HG02938 (cell line): ENCODE measurements at regions not wholly inside any gene's neighbourhood (a gene's known extent, or its start where the extent isn't known, plus 50 kb on each side); places are given as distances from the start of the nearest gene placed in this dataset.
"Not testable (repeated sequence)": the region's sequence is repeated elsewhere in the genome, so short reads cannot be mapped to it uniquely, and the experiment has no call there.

Experiments used
- ATAC-seq: cut with Tn5 transposase; IDR thresholded peaks from one replicate; pipeline ENCODE4 v1.9.1; 2021; ENCODE audit warnings: mild to moderate bottlenecking, moderate library complexity; ENCODE audit not compliant: unreplicated experiment

- ATAC-seq, result no peak
Measured at GRCh38 chr2:163122257-163122656, 283.7 kb upstream of the KCNH7 start.

- peak; percentile 47 for ATAC-seq
Measured at GRCh38 chr2:163121483-163121882, 282.9 kb upstream of the KCNH7 start.

GRCh38 chr2:163119966-163120365, 281.4 kb upstream of the KCNH7 start:
- ATAC-seq, result no peak

- no peak for ATAC-seq
Measured at GRCh38 chr2:163086940-163087339, 248.4 kb upstream of the KCNH7 start.

- not testable (repeated sequence) for ATAC-seq
Measured at GRCh38 chr2:163085366-163086024, 246.9 kb upstream of the KCNH7 start.

GRCh38 chr2:163081754-163082153, 243.2 kb upstream of the KCNH7 start:
- no peak for ATAC-seq

- no peak for ATAC-seq
Measured at GRCh38 chr2:163077241-163077640, 238.7 kb upstream of the KCNH7 start.

GRCh38 chr2:163066085-163066484, 227.5 kb upstream of the KCNH7 start:
- ATAC-seq, result no peak

- ATAC-seq, result no peak
Measured at GRCh38 chr2:163062524-163062923, 224.0 kb upstream of the KCNH7 start.

GRCh38 chr2:163046615-163047014, 208.0 kb upstream of the KCNH7 start:
- no peak for ATAC-seq

GRCh38 chr2:163045830-163046229, 207.3 kb upstream of the KCNH7 start:
- ATAC-seq, result no peak

GRCh38 chr2:163044114-163044513, 205.5 kb upstream of the KCNH7 start:
- no peak for ATAC-seq

- ATAC-seq, result no peak
Measured at GRCh38 chr2:163043201-163043600, 204.6 kb upstream of the KCNH7 start.

- no peak for ATAC-seq
Measured at GRCh38 chr2:163039266-163039665, 200.7 kb upstream of the KCNH7 start.

- ATAC-seq, result no peak
Measured at GRCh38 chr2:163028807-163029206, 190.2 kb upstream of the KCNH7 start.

GRCh38 chr2:163026136-163026775, 187.7 kb upstream of the KCNH7 start:
- ATAC-seq, result not testable (repeated sequence)

- not testable (repeated sequence) for ATAC-seq
Measured at GRCh38 chr2:163016882-163017281, 178.3 kb upstream of the KCNH7 start.

- no peak for ATAC-seq
Measured at GRCh38 chr2:163011000-163011399, 172.4 kb upstream of the KCNH7 start.

- ATAC-seq, result no peak
Measured at GRCh38 chr2:163008642-163009041, 170.1 kb upstream of the KCNH7 start.

- ATAC-seq, result peak; percentile 47
Measured at GRCh38 chr2:162994718-162995117, 156.2 kb upstream of the KCNH7 start.

- ATAC-seq, result no peak
Measured at GRCh38 chr2:162992828-162993227, 154.3 kb upstream of the KCNH7 start.

- no peak for ATAC-seq
Measured at GRCh38 chr2:162989507-162989906, 150.9 kb upstream of the KCNH7 start.

- ATAC-seq, result no peak
Measured at GRCh38 chr2:162974771-162975170, 136.2 kb upstream of the KCNH7 start.
